OCI-LY3 (cell line): ENCODE measurements at regions not wholly inside any gene's neighbourhood (a gene's known extent, or its start where the extent isn't known, plus 50 kb on each side); places are given as distances from the start of the nearest gene placed in this dataset.

Experiments
- EZH2phosphoT487 ChIP-seq: fragments of 200-600 bp; shearing (Covaris generic); IDR thresholded peaks from 2 replicates; pipeline ENCODE4 v1.6.1; 2018; ENCODE audit warnings: antibody characterized with exemption, mixed run types, low read depth
- TF ChIP-seq, protein P1 (sequence below): fragments of 200-600, 300-600 bp; sonication (generic); IDR thresholded peaks from 2 replicates; pipeline ENCODE4 v1.5.1; 2014; ENCODE audit warnings: antibody characterized with exemption, low read length, low read depth

DNA sequence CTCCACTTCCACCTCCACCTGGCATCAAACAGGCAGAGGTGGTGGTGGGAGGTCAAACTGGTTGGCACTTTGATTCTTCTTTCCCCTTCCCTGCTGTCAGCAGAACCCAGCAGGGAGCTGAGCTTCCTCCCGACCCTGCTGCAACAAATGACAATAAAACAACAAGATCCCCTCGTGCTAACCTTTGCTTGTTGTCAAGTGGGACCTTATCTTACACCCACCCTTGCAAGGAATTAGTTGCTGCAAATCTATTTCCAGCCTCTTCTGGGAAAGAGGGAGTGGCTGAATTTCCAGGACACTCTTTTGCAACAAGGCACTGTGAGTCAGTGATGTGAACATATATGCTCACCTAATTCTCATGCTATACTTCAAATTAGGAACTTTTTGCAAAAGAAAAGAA is 655.1 kb downstream of the DSC3 start:
- TF ChIP-seq, protein P1, sequence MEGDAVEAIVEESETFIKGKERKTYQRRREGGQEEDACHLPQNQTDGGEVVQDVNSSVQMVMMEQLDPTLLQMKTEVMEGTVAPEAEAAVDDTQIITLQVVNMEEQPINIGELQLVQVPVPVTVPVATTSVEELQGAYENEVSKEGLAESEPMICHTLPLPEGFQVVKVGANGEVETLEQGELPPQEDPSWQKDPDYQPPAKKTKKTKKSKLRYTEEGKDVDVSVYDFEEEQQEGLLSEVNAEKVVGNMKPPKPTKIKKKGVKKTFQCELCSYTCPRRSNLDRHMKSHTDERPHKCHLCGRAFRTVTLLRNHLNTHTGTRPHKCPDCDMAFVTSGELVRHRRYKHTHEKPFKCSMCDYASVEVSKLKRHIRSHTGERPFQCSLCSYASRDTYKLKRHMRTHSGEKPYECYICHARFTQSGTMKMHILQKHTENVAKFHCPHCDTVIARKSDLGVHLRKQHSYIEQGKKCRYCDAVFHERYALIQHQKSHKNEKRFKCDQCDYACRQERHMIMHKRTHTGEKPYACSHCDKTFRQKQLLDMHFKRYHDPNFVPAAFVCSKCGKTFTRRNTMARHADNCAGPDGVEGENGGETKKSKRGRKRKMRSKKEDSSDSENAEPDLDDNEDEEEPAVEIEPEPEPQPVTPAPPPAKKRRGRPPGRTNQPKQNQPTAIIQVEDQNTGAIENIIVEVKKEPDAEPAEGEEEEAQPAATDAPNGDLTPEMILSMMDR: no peak
- TF ChIP-seq EZH2phosphoT487: no peak
